T47D (cell line): ENCODE measurements at regions not wholly inside any gene's neighbourhood (a gene's known extent, or its start where the extent isn't known, plus 50 kb on each side); places are given as distances from the start of the nearest gene placed in this dataset.

Experiments used
- DNase-seq, 2 experiments: peaks; one replicate each; pipeline versions ENCODE4 v3.0.0 to v3.0.0-alpha.2; 2011 to 2012; ENCODE audit warnings: low read depth in 1 of 2, low spot score in 1 of 2
- JUND ChIP-seq: IDR thresholded peaks from 2 replicates; pipeline ENCODE4 v1.6.1; 2012; ENCODE audit warnings: low read depth
- in situ Hi-C: cut with HindIII; loops from 2 replicates; pipeline ENCODE4 v1.10.0; 2016; ENCODE audit warnings: low sequenced_read_pairs, low pct_unique_long_range_greater_than_20kb

GRCh38 chr5:156256642-156257041, 70.3 kb upstream of the SGCD start:
- in situ Hi-C loops, result no loop called here
- no peak for TF ChIP-seq JUND

DNA sequence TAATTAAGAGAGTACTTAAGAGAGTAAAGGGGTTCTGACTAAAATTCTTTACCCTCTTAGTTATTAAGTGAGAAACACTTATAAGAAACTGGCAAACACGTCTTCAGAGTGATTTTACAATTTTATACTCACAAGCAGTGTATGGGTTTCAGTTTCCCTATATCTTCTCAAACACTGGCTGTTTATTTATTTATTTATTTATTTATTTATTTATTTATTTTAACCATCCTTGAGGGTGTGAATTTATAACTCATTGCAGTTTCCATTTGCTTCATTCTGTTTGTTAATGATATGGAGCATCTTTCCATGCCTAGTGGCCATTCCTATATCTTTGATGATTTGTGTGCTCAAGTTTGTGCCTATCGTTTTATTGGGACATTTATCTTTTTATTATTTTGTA, 68.0 kb upstream of the SGCD start:
- DNase-seq, result no peak
- no peak for TF ChIP-seq JUND
- in situ Hi-C loops, result no loop called here

More at GRCh38 chr5:156256642-156257041, 70.3 kb upstream of the SGCD start:
- DNase-seq, result no peak

GRCh38 chr5:156259618-156260017, 67.3 kb upstream of the SGCD start:
- in situ Hi-C loops, result no loop called here
- no peak for TF ChIP-seq JUND
- DNase-seq, result no peak

DNA sequence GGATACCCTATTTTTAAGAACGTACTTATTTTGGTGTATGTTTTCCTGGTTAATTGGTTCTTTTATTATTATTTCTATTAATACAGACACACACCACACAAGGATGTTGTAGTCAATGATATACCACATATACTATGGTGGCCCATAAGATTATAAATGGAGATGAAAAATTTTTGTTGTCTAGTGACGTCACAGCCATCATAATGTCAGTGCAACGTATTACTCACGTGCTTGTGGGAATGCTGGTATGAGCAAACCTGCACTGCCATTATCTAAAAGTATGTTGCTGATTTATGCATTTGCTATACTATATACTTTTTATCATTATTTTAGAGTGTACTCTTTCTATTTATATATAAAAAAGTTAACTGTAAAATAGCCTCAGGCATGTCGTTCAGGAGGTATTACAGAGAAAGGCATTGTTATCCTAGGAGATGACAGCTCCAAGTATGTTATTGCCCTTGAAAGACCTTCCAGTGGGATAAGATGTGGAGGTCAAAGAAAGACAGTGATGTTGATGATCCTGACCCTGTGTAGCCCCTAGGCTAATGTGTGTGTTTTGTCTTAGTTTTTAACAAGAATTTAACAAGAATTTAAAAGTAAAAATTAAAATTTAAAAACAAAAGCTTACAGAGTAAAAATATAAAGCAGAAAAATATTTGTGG, 65.6 kb upstream of the SGCD start:
- no peak for TF ChIP-seq JUND
- in situ Hi-C loops, result no loop called here
- no peak for DNase-seq

DNA sequence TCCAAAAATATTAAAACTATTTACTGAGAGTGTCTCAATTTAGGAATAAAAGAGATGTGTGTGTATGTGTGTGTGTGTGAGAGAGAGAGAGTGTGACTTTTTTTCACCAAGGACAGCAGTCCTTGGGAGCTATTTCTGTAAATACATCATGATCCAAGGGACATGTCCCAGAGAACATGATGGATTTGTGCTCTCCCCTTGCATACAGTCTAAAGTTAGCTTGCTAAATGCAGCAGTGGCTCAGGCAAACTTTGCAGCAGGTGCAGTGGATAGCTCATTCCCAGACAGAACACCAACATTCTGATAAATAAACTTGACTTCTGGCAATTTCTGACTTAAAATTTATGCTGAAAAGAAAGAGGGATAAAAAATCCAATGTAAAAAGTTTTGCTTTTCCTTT, 55.4 kb upstream of the SGCD start:
- no peak for TF ChIP-seq JUND
- in situ Hi-C loops, result no loop called here
- no peak for DNase-seq

GRCh38 chr5:156272139-156272538, 54.8 kb upstream of the SGCD start:
- in situ Hi-C loops, result no loop called here
- no peak for TF ChIP-seq JUND
- no peak for DNase-seq

GRCh38 chr5:156273325-156273724, 53.6 kb upstream of the SGCD start:
- no peak for TF ChIP-seq JUND
- in situ Hi-C loops, result no loop called here
- DNase-seq, result no peak

DNA sequence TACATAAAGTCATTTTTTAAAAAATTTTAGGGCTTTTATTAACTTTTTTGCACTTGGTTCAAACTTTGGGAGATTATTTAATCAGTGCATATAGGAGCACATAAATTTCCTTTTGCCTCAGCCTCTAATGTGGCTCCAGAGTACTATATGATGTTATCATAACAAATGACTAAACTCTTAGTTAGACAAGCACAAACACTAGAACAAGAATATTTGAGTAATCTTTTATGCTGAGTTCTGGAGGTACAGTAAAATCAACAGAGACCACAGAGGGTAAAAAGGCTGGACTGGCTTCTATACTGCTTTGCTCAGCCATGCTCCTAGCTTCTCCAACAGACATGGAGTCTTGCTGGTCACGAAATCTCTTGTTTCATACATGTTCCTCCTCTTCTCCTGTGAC, 52.5 kb upstream of the SGCD start:
- TF ChIP-seq JUND, result no peak
- in situ Hi-C loops, result no loop called here

More for the DNA sequence above, 52.5 kb upstream of the SGCD start:
- DNase-seq, result no peak
